Hematopoietic multipotent progenitor cell treated with erythropoietin and hydrocortisone succinate and interleukin-3 and kit ligand, for 17 days (in vitro differentiated cells): ENCODE measurements at regions not wholly inside any gene's neighbourhood (a gene's known extent, or its start where the extent isn't known, plus 50 kb on each side); places are given as distances from the start of the nearest gene placed in this dataset.

ENCODE experiments used
- DNase-seq: peaks from one replicate; pipeline ENCODE4 v3.0.0-alpha.2; 2015; ENCODE audit warnings: low spot score

- DNase-seq: no peak
These were observed 991.8 kb upstream of the PHF14 start for GRCh38 chr7:9981742-9982349.

- DNase-seq: no peak
These were observed 990.6 kb upstream of the PHF14 start for GRCh38 chr7:9983048-9983447.

DNA sequence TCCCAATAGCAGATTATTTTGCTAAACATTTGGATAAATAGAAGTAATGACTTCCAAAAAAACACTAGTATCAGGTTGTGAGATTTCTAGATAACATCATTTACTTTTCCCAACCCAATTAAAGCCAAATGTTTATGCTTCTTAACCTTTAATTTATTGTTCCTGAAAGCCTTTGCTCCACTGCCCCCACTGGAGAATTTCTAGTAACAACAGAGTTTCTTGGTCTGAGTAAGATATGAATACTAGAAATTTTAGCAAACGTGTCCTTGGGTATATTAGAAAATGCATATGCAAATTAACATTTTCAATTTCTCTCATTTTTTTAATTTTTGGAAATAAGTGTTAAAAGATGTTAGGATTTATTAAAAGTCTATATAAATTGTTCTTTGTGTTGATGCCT, 958.0 kb upstream of the PHF14 start:
- DNase-seq: no peak

- DNase-seq: no peak
These were observed 951.2 kb upstream of the PHF14 start for GRCh38 chr7:10022480-10022879.

DNA sequence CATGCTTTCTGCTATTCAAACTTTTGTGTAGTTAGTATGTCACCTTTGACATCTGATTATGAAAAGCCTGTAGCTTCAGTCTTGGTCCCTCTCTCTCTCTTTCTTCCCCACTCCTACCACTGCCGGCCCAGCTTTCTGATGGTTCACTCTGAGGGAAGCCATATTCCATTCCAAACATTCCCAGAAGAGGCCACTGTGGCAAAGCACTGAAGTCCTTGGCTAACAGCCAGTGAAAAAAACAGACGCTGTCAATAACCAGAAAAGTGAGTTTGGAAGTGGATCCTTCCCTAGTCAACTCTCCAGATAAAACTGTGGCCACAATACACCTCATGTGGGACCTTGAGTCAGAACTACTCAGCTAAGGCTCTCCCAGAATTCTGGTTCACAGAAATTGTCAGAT, 950.7 kb upstream of the PHF14 start:
- no peak for DNase-seq

GRCh38 chr7:10034843-10035556, 938.7 kb upstream of the PHF14 start:
- DNase-seq: no peak

- DNase-seq: no peak
These were observed 937.0 kb upstream of the PHF14 start for GRCh38 chr7:10036693-10037092.

DNA sequence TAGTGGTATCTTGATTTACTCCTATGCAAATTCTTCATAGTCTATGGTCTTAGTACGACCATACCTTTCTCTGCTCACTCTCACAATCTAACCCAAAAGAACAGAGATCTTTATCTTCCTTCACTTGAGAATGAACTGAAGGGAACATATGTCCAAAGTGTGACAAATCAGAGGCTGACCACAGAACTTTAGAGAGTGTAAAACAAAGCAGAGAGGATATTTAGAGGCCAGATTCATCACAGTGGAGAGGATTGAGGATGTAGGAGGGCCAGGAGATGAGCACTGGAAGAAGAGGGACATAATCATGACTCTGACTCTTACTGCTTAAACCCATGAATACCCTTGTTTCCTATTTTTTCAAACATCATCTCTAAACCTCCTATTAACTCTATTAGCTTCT, 935.3 kb upstream of the PHF14 start:
- no peak for DNase-seq

- DNase-seq: no peak
These were observed 933.0 kb upstream of the PHF14 start for GRCh38 chr7:10040674-10041073.

- DNase-seq: no peak
These were observed 902.8 kb upstream of the PHF14 start for GRCh38 chr7:10070899-10071298.

DNA sequence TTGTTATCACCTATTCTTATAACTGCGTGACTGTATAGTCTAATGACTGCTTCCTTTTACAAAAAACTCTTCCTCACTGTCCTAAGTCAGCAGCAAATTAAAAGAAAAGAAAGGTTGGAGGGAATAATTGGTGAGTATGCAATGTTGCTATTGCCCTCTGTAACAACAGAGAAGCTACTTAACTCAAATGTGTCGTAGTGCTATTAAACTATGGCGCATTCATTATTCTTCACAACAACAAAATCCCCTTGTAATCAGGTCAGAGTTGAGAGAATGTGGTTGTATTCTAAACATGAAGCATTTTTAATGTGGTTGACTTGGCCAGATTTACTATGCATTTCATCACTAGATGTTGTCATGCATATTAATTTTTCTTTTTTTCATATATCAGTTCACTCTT, 897.8 kb upstream of the PHF14 start:
- DNase-seq: no peak

- DNase-seq: no peak
These were observed 896.9 kb upstream of the PHF14 start for GRCh38 chr7:10076660-10077300.

- DNase-seq: no peak
These were observed 894.1 kb upstream of the PHF14 start for GRCh38 chr7:10079572-10079971.

DNA sequence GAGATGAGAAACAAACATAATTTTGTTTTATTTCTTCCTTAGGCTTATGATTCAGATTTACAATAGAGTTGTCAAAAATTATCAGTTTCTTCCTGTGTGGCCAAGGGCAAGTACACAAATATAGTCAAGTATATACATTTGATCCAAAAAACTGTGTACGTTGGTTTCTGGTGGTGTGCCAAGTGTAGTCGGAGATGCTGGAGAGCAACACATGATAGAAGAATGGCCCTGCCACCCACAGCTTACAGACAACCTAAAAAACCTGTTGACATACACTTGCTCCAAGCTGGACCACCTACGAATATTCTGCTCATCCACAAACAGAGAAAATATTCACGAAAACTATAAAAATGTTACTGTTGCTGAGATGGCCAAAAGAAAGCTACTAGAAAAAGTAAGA, 890.8 kb upstream of the PHF14 start:
- DNase-seq: no peak

DNA sequence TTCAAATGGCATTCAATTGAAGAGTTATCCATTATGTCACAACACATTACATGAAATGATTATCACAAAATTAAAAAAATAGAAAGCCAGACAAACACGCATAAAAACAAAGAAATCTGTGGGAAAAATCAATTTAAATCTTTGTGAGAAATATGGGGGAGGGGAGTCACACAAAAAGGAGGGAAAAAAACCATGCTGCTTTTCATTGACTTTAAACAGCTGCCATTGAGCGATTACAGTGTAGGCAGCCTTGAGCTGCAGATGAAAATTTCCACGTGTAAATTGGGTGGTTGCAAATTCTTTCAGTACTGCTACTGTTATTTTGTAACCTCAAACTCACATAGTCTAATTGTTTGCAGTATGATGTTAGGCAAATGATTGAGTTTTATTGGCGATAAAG, 889.9 kb upstream of the PHF14 start:
- no peak for DNase-seq

- DNase-seq: no peak
These were observed 888.4 kb upstream of the PHF14 start for GRCh38 chr7:10085231-10085630.

DNA sequence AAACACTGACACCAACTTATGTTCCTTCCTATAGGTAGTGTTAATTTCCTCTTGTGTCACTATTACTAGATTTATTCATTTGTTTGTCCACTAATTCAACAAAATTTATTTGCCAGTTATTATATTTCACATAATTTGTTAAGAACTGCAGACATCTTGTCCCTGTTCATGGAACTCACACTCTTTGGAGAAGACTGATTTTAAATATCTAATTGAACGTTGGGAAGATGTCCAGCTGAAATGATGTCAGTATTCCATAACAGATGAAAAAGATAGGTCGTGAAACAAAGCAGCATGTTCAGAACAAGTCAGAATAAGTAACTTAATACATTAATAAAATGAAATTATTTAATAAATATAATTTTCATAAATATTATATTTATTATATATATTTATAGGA, 873.1 kb upstream of the PHF14 start:
- DNase-seq: no peak

GRCh38 chr7:10101351-10101750, 872.3 kb upstream of the PHF14 start:
- no peak for DNase-seq

GRCh38 chr7:10104292-10104691, 869.4 kb upstream of the PHF14 start:
- DNase-seq: no peak

- DNase-seq: no peak
These were observed 867.1 kb upstream of the PHF14 start for GRCh38 chr7:10106609-10107008.

- no peak for DNase-seq
These were observed 857.2 kb upstream of the PHF14 start for GRCh38 chr7:10116511-10116910.

- no peak for DNase-seq
These were observed 855.9 kb upstream of the PHF14 start for GRCh38 chr7:10117815-10118214.

GRCh38 chr7:10120936-10121335, 852.7 kb upstream of the PHF14 start:
- no peak for DNase-seq

DNA sequence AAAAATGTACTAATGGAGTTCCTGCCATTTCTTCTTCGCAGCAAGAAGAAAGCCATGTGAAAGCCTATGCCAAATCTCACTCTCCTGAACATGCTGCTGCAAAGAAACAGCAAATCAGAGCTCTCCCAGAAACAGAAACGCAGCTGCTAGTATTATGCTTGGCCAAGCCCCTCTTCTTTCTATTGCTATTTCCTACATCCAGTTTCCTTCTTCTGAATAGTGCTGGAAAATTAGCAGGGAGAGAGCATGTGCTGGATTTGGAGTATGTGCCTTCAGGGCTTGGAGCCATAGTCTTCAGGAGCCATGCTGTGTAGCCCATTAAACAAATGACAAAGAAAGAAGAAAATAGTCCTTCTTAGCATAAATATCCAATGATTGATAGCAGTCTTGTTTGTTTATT, 852.0 kb upstream of the PHF14 start:
- no peak for DNase-seq
